OCI-LY1 (cell line): ENCODE measurements at regions not wholly inside any gene's neighbourhood (a gene's known extent, or its start where the extent isn't known, plus 50 kb on each side); places are given as distances from the start of the nearest gene placed in this dataset.

ENCODE experiments used
- CTCF ChIP-seq: fragments of 200-600 bp; sonication (generic), shearing (Covaris generic); IDR thresholded peaks from 2 replicates; pipeline ENCODE4 v1.5.1; 2017; ENCODE audit warnings: mild to moderate bottlenecking, antibody characterized with exemption, low read length, moderate library complexity, mixed read lengths
- EZH2 ChIP-seq: fragments of 200-600 bp; sonication (generic), shearing (Covaris generic); IDR thresholded peaks from 2 replicates; pipeline ENCODE4 v1.8.0; 2017; ENCODE audit warnings: borderline replicate concordance, mixed run types, mild to moderate bottlenecking, antibody characterized with exemption, low read length, moderate library complexity, mixed read lengths

GRCh38 chr10:43897765-43898419, 249.2 kb upstream of the ZNF32 start:
- no peak for TF ChIP-seq CTCF
- TF ChIP-seq EZH2 = no peak
